Activated CD8-positive, alpha-beta memory T cell treated with anti-CD3 and anti-CD28 coated beads for 48 hours (primary cell): ENCODE measurements at regions not wholly inside any gene's neighbourhood (a gene's known extent, or its start where the extent isn't known, plus 50 kb on each side); places are given as distances from the start of the nearest gene placed in this dataset.
"Not testable (repeated sequence)": the region's sequence is repeated elsewhere in the genome, so short reads cannot be mapped to it uniquely, and the experiment has no call there.

Experiments
- DNase-seq, 3 experiments: peaks; one replicate each; pipeline ENCODE4 v3.0.0-alpha.2; 2020; ENCODE audit warnings: low read depth in 2 of 3, low spot score in 2 of 3

DNA sequence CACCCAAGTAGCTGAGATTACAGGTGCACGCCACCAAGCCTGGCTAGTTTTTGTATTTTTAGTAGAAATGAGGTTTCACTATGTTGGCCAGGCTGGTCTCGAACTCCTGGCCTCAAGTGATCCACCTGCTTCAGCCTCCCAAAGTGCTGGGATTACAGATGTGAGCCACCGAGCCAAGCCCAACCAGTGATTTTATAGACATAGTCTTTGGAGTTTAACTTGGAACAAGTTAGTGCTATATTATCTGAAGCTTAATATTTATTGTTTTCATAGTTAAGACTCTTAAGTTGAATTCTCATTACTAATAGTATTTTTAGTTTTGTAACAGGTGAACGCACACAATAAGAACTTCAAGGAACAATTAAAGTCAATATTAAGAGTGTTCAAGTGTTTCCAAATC is 122.1 kb downstream of the SPAG6 start:
- not testable (repeated sequence) for DNase-seq

DNA sequence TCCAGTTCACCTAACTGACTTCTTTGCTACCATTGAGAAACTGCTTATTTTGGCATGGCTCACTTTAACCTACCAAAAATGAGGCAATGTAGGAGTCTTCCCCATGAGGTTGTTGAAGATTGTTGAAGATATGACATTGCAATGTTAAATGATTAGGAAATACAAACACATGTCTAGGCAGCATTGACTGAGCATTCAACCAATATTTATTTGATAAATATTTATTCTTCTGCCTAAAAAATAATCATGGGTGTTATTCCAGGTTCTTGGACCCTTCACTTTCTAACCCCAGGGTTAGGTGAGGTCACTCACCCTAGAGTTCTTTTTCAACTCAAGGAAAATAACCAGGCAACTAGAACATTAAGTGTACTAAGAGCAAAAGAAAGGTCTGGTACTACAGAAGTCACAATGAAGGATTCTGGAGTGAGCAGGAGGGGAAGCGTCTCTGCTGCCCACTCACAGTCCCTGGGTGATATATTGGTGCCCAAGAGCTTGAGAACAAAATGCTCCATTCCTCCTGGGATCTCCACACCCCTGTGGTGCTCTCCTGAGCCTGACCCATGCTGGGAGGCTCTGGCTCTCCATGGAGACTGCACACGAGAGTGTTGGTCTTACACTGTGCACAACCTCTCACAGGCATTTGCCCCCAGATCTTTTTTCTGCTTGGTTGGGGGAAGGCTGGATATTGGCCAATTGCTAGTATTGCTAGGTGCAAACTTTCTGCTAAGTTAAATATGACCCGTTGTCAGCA is 123.4 kb downstream of the SPAG6 start:
- no peak for DNase-seq

DNA sequence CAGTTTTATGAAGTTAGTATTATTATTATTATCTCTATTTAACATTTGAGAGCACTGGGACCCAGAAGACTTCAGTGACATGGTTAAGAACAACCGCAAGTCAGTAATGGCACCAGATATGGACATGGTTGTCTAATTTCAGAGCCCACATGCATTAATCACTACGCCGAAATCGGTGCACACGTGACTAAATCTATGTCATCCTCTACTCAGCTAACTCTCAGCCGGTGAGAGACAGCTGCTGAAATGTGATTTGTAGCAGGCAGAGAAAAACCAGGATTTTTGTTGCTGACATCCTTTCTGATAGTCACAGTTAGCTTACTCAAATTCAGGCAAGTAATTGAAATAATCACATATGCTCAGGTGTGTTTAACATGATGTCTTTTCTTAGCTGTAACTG is 127.7 kb downstream of the SPAG6 start:
- DNase-seq = no peak

DNA sequence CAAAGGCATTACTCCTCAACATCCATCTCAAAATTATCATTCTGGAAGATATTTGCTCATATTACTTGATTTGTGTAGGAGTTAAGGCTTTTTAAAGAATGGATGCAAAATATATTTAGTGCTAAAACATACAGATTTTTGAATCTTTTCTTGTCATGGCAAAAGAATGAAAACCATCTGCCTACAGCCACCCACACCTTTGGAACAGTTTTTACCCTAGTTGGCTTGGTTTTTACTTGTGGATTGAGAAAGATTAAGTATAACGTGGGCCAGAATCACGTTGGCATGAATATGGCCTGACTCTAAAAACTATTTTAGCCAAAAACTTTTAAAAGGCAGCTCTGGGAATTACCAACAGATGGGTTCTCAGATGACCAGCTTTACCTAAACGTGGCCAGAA is 128.2 kb downstream of the SPAG6 start:
- no peak for DNase-seq

DNA sequence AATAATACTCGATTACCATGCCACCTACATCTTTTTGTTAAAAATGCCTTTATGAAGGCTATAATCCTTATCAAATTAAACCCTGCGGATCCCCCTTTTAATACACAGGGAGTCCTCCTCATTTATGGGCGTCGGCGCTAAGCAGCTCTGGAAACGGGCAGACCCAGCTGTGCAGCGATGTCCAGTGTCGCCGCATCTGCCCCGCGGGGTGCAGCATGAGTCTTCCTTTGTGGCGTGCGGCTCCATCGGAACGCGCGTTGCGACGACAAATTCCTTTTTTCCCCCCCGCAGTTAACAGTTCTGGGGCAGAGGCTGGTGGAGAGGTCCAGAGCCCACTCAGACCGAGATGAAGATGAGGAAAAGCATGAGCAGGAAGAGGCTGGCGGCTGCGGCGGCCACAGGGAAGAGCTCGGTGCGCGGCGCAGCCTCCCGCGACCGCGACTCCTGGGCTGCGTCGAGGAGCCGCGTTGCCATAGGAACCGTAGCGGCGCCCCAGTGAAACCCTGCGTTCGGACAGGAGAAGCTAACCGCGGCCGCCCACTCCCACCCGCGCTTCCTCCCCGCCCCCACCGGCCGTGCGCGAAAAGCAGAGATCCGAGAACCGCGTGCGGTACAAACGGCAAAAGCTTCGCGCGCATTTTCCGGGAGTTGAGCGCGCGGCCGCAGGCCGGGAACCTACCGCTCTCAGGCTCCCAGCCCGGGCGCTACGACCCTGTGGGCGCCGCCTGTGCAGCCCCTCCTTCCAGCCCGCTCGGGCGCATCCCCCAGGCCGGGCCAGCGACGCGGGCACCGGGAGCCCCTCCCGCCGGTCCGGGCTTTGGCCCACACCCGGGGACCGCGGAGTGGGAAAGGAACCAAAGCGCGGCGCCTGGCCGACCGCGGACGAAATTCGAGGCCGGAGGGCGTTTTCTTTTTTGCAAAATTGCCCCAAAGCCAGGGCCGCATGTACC is 130.6 kb downstream of the SPAG6 start:
- DNase-seq = peak in 2 of 3 experiments; percentile 4 to 19

DNA sequence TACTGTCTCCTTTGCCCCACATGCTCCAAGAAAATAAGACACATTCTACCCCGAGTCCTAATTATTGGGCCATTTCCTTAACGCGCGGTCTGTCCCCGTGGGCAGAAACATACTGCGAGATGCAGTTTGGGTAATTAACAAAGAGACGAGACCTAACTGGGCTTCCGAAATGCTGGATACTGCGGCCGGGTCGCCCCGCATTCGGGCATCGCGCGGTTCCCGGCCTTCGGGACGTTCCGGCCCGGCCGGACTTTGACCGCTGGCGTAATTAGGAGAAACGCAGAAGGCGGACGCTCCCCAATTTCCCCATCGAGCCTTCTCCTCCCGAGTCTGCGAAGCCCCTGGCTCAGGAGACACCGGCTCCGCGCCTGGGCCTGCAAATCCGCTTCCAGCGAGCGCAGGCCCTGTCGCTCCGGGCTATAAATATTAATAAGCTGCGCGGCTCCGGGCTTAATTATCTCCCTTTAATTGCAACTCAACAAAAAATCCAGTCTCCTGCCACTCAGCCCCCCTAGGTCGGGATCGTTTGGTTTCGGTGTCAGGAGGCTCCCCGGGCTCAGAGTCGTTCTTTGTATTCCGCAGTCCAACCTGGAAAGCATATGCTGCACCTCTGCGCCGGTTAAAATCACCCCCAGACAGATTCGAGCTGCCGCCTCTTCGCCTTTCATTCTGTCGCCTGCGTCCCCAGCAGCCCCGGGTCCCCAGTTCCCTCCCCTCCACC is 131.5 kb downstream of the SPAG6 start:
- DNase-seq = no peak

DNA sequence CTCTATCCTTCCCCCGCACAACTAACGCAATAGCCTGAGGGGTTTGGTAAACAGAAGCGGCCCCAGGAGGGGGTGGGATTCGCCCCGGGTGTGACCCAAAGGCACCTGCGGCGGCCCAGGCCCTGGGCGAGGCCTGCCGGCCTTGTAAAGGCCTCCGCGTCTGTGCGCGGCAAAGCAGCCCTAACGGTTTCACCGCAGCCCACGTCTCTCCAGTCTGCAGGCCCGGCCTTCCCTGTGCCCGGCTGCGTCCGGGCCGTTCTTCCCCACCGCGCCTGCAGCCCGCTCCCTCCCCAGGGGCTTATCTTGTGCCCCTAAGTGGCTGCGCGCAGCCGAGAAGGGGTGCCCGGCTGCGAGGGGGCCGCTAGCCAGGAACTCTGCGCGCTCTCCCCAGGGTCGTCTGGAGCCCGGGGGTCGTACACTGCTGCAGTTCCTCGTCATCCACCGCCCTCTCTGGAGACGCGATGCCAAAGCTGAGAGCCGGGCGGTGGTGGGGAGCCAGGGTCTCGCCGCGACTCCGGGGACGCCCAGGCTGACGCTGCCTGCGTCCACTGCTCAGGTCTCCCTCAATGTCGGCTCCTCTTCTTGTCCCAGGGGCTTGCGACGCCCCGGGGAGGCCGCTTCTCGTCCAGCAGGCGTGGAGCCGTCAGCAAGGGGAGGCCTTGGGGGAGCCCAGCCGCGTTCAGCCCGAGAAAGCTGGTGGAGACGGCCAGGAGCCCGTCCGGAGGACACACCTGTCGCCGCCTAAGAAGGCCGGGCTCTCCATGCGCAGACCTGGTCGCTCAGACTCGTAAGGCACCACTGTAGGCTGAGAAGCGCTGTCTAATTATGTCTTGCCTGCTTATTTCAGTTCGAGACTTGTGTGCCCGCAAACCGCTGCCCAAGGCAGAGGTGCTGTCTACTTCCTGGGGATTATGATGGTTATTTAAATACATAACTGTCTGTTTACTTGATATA is 132.3 kb downstream of the SPAG6 start:
- no peak for DNase-seq

DNA sequence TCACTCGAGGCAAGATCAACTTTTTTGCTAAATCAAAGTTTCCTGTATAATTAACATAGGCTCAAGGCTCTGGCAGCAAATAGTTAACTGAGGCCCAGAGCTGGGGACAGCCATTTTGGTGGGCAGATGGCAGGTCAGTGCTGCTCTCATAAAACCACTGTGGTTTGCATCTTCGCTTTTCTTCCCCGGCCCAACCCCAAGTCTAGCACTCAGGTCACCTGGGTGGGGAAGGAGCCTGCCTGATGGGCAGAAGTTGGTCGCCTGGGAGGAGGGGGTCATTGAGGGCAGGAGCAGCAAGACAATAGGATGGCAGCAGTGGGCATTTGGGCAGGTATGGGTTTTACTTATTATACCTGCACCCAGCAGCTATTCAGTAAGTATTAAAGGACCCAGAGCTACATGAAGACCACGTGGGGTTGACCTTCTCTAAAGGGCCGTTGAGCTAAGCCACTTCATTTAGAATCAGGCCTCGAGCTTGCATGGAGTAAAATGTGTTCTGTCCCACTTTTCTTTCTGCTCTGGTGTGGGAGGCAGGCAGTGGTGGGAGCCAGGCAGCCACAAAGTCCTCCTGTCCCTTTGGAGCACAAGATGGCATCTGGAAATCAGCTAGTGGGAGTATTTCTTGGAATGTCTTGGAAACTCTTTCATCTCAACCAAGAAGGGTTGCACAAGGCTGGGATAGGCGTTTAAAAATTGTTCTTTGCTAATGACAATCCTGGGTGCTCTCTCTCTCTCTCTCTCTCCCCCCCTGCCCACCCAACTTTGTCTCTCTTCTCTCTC is 133.4 kb downstream of the SPAG6 start:
- DNase-seq = no peak

DNA sequence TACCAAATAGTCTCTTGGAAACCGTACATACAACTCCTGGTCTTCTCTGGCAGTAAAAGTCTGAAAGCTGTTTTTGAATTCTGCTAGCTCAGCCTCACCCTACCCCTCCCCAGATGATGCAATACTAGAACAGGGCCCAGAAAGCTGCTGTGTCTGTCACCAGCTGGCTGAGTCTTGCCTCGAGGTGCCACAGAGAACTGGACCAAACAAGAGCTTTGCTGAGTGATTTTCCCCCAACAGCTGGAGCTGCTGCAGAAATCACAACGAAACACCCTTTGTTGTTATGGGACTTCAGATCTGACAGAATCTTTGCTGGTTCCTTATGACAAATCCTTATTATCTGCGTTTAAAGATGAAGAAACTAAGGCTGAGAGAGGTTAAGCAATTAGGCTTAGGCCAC is 134.1 kb downstream of the SPAG6 start:
- no peak for DNase-seq

DNA sequence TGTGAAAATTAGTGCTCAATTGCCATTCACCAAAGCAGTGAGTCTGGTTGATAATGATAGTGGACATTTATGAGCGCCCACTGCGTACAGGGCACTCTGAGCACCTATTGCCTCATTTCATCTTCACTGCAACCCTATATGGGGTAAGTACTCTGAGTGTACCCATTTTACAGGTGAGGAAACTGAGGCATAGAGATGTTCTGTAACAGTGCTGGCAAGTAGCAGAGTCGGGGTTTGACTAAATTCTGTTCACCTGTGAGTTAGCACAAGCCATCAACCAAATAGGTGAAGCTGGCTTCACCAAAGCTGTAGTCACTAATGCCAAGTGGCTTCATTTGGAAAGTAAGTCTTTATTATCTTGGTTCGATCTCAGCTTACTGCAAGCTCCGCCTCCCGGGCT is 135.8 kb downstream of the SPAG6 start:
- no peak for DNase-seq

DNA sequence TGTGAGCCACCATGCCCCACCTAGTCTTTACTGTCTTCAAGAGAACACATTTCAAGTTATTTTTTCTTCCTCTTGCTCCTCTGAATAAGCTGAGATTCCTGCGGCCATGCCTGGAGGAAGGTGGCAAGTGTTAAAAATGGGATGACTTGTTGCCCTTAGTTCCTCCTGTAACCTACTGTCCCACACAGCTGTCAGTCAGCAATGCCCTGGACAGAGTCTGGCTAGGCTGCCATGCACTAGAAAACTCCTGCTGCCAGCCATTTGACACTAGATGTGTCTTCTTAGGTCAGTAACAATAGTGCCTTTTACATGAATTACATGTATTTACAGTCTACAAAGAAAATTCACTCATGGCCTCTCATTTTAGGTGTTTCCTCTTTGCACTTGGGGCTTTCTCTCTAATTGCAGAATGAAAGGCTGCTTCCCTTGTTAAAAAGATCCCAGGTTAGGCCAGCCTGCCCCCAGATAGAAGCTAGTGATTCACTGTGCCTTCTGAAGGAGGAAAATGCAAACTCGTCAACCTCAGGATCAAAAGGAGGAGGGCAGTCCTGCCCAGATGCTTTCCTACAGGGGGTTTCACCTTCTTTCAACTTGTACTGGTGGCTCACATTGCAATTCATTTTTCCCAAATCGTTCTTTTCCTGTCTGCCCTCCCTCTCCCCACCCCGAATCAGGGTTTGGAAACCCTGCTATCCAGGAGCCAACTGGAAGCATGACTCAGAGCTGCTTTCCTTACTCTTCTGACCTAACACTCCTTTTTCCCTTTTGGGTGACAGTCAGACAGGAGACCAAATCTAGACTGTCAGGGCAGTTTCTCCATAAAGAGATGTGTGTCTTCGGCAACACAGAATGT is 136.6 kb downstream of the SPAG6 start:
- DNase-seq = no peak

DNA sequence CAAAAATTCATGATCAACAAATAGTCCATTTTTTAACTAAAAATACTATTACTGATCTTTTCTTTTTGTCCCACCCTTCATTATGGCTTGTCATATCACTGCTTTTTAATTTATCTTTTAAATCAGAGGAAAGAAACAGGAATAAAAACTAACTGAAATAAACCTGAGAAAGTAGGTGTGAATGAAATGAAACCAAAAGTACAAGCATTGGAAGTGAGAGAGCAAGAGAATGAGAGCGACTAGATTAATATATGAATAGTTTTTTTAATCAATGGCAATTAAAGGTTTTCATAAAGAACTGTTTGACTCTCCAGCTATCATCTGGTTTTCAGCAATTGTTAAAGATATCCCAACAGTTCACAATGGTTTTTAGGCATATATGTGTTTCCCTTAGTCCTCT is 137.8 kb downstream of the SPAG6 start:
- no peak for DNase-seq
